Hepatocyte (in vitro differentiated cells): ENCODE measurements at regions not wholly inside any gene's neighbourhood (a gene's known extent, or its start where the extent isn't known, plus 50 kb on each side); places are given as distances from the start of the nearest gene placed in this dataset.

ENCODE experiments used
- DNase-seq: peaks from one replicate; pipeline ENCODE4 v3.0.0-alpha.2; 2016; ENCODE audit warnings: low spot score
- H2AFZ ChIP-seq: fragments of 200-600 bp; sonication (generic); 2 replicates; pipeline ENCODE4 v1.6.0; 2016; ENCODE audit warnings: antibody characterized with exemption, mild to moderate bottlenecking
- H3K27ac ChIP-seq: fragments of 200-600 bp; sonication (generic); 2 replicates; pipeline ENCODE4 v1.5.1; 2016; ENCODE audit warnings: mild to moderate bottlenecking
- H3K27me3 ChIP-seq: fragments of 200-600 bp; sonication (generic); 2 replicates; pipeline ENCODE4 v1.6.1; 2016
- H3K36me3 ChIP-seq: fragments of 200-600 bp; sonication (generic); replicated peaks from 2 replicates; pipeline ENCODE4 v1.5.1; 2016; ENCODE audit warnings: low read depth; ENCODE audit not compliant: insufficient read depth
- H3K4me1 ChIP-seq: fragments of 200-600 bp; sonication (generic); 2 replicates; pipeline ENCODE4 v1.5.1; 2016; ENCODE audit warnings: mild to moderate bottlenecking, moderate library complexity; ENCODE audit not compliant: insufficient read depth
- H3K4me2 ChIP-seq: fragments of 200-600 bp; sonication (generic); 2 replicates; pipeline ENCODE4 v1.6.0; 2016
- H3K4me3 ChIP-seq: fragments of 200-600 bp; sonication (generic); 2 replicates; pipeline ENCODE4 v1.5.1; 2016; ENCODE audit warnings: mild to moderate bottlenecking
- H3K79me2 ChIP-seq: fragments of 200-600 bp; sonication (generic); 2 replicates; pipeline ENCODE4 v1.6.0; 2017; ENCODE audit warnings: mild to moderate bottlenecking
- H3K9me2 ChIP-seq: fragments of 200-600 bp; sonication (generic); replicated peaks from 2 replicates; pipeline ENCODE4 v1.6.0; 2017; ENCODE audit warnings: mild to moderate bottlenecking; ENCODE audit not compliant: insufficient read depth
- H3K9me3 ChIP-seq: fragments of 200-600 bp; sonication (generic); 2 replicates; pipeline ENCODE4 v1.5.1; 2016; ENCODE audit warnings: low read depth, mild to moderate bottlenecking
- H4K20me1 ChIP-seq: fragments of 200-600 bp; sonication (generic); 2 replicates; pipeline ENCODE4 v1.6.0; 2016; ENCODE audit warnings: mild to moderate bottlenecking; ENCODE audit not compliant: insufficient read depth, poor library complexity, severe bottlenecking
- CTCF ChIP-seq: fragments of 200-600 bp; sonication (generic); IDR thresholded peaks from 2 replicates; pipeline ENCODE4 v1.5.1; 2016; ENCODE audit warnings: antibody characterized with exemption, mild to moderate bottlenecking; ENCODE audit not compliant: poor library complexity
- EZH2 ChIP-seq: fragments of 200-600 bp; sonication (generic); IDR thresholded peaks from 2 replicates; pipeline ENCODE4 v1.6.1; 2016; ENCODE audit warnings: antibody characterized with exemption, mild to moderate bottlenecking, borderline replicate concordance
- EZH2phosphoT487 ChIP-seq: fragments of 200-600 bp; sonication (generic); IDR thresholded peaks from one replicate; pipeline ENCODE4 v1.6.1; 2018; ENCODE audit warnings: antibody characterized with exemption, mild to moderate bottlenecking, low read depth, moderate library complexity; ENCODE audit not compliant: unreplicated experiment, severe bottlenecking
- WGBS: methylation state at CpG from one replicate; pipeline ENCODE4 v1.1.6; 2016; ENCODE audit warnings: low lambda C conversion rate; ENCODE audit errors: missing lambda C conversion rate; 5-methylcytosine and 5-hydroxymethylcytosine counted together

GRCh38 chr1:56370513-56370912 is 208.8 kb downstream of the PLPP3 start:
- no peaks in the 10 kb centered on the region for H3K9me2 ChIP-seq
- no peak for TF ChIP-seq CTCF
- no peak for TF ChIP-seq EZH2phosphoT487
- TF ChIP-seq EZH2, result no peak
- no peak overlapping the region for H3K4me2 ChIP-seq

GRCh38 chr1:56363007-56363770 is 216.2 kb downstream of the PLPP3 start:
- Histone ChIP-seq H2AFZ (no peak overlapping the region), H3K4me3 (no peak overlapping the region), H3K27me3 (no peaks in the 10 kb centered on the region), H3K9me2 (no peaks in the 10 kb centered on the region), H3K79me2 (no peaks in the 10 kb centered on the region), H4K20me1 (no peaks in the 10 kb centered on the region), H3K4me2 (no peak overlapping the region), H3K4me1 (no peaks in the 10 kb centered on the region), H3K27ac (no peak overlapping the region), H3K9me3 (no peaks in the 10 kb centered on the region), H3K36me3 (no peaks in the 10 kb centered on the region)
- no peak for DNase-seq
- 75% methylated on average over 7 of the region's 7 CpGs for WGBS
- TF ChIP-seq CTCF (no peak), EZH2phosphoT487 (no peak), EZH2 (no peak)

More at GRCh38 chr1:56370513-56370912, 208.8 kb downstream of the PLPP3 start:
- Histone ChIP-seq H4K20me1 (no peaks in the 10 kb centered on the region), H3K36me3 (no peaks in the 10 kb centered on the region), H3K79me2 (no peaks in the 10 kb centered on the region), H3K4me3 (no peak overlapping the region), H3K27me3 (no peaks in the 10 kb centered on the region), H2AFZ (no peak overlapping the region), H3K27ac (no peak overlapping the region), H3K9me3 (no peaks in the 10 kb centered on the region), H3K4me1 (peaks cover 20% of the 10 kb centered on the region)
- DNase-seq, result no peak
- 89% methylated on average over 6 of the region's 6 CpGs for WGBS

GRCh38 chr1:56360021-56360420 is 219.3 kb downstream of the PLPP3 start:
- no peaks in the 10 kb centered on the region for H3K9me2 ChIP-seq
- H3K4me3 ChIP-seq, result no peak overlapping the region
- H3K79me2 ChIP-seq, result no peaks in the 10 kb centered on the region
- no peak for TF ChIP-seq EZH2
- no peak for TF ChIP-seq EZH2phosphoT487
- TF ChIP-seq CTCF, result no peak
- no peaks in the 10 kb centered on the region for H4K20me1 ChIP-seq
- no peaks in the 10 kb centered on the region for H3K27me3 ChIP-seq
- H3K36me3 ChIP-seq, result no peaks in the 10 kb centered on the region
- H3K4me1 ChIP-seq, result peaks cover 7% of the 10 kb centered on the region
- no peaks in the 10 kb centered on the region for H3K9me3 ChIP-seq
- 81% methylated on average over 3 of the region's 3 CpGs for WGBS
- H3K4me2 ChIP-seq, result no peak overlapping the region
- DNase-seq, result no peak
- H2AFZ ChIP-seq, result no peak overlapping the region
- no peak overlapping the region for H3K27ac ChIP-seq
